ENCODE measurements at regions not wholly inside any gene's neighbourhood (a gene's known extent, or its start where the extent isn't known, plus 50 kb on each side); places are given as distances from the start of the nearest gene placed in this dataset.

GRCh38 chr2:172671501-172671900 lies 64.1 kb upstream of the RAPGEF4 start:
- TF ChIP-seq POLR2AphosphoS5 (IDR thresholded peaks at IDR 0.05; ENCODE audit: low read depth, low read length) (no peak), RAD21 (IDR thresholded peaks at IDR 0.05; ENCODE audit: low read depth) (no peak), SP1 (IDR thresholded peaks at IDR 0.05; ENCODE audit: low read depth) (no peak), EZH2 (IDR thresholded peaks at IDR 0.05) (no peak), POLR2A (IDR thresholded peaks at IDR 0.05; ENCODE audit: borderline replicate concordance, extremely low read depth, insufficient read depth, insufficient read length) (no peak)

All from HCT116 (cell line).